ENCODE measurements at regions not wholly inside any gene's neighbourhood (a gene's known extent, or its start where the extent isn't known, plus 50 kb on each side); places are given as distances from the start of the nearest gene placed in this dataset.

- no peaks in the 10 kb centered on the region for H3K27me3 ChIP-seq (ENCODE audit: control insufficient read depth, insufficient read depth, low read length)
- DNase-seq (ENCODE audit: low read depth) = no peak
- no peak overlapping the region for H3K4me3 ChIP-seq (ENCODE audit: low read depth, low read length)
- TF ChIP-seq CTCF (IDR thresholded peaks at IDR 0.05; ENCODE audit: insufficient read depth, low read depth, low read length) = no peak
- H3K36me3 ChIP-seq (ENCODE audit: control insufficient read depth, insufficient read depth, low read length) = no peaks in the 10 kb centered on the region
- POLR2A ChIA-PET = no interaction called here
- CTCF ChIA-PET = no interaction called here
These were observed 421.5 kb downstream of the PTPRU start for GRCh38 chr1:29657816-29658215.

- TF ChIP-seq CTCF (IDR thresholded peaks at IDR 0.05; ENCODE audit: insufficient read depth, low read depth, low read length) = peak; percentile 50
- Histone ChIP-seq H3K27me3 (ENCODE audit: control insufficient read depth, insufficient read depth, low read length) (no peaks in the 10 kb centered on the region), H3K36me3 (ENCODE audit: control insufficient read depth, insufficient read depth, low read length) (no peaks in the 10 kb centered on the region), H3K4me3 (ENCODE audit: low read depth, low read length) (no peak overlapping the region)
- no peak for DNase-seq (ENCODE audit: low read depth)
- CTCF ChIA-PET = interaction anchor here (1.2 kb wide), 1 partner anchor 24 kb away, joined by 3 read pairs; no protein-coding TSS in a partner anchor
- POLR2A ChIA-PET = no interaction called here
These were observed 419.9 kb downstream of the PTPRU start for GRCh38 chr1:29655945-29656850.

- no peak for TF ChIP-seq CTCF (IDR thresholded peaks at IDR 0.05; ENCODE audit: insufficient read depth, low read depth, low read length)
- Histone ChIP-seq H3K27me3 (ENCODE audit: control insufficient read depth, insufficient read depth, low read length) (no peaks in the 10 kb centered on the region), H3K4me3 (ENCODE audit: low read depth, low read length) (no peak overlapping the region), H3K36me3 (ENCODE audit: control insufficient read depth, insufficient read depth, low read length) (no peaks in the 10 kb centered on the region)
- CTCF ChIA-PET = interaction anchor here (0.6 to 1.2 kb wide), 2 partner anchors 12 to 23 kb away, joined by 3 read pairs; no protein-coding TSS in a partner anchor
- POLR2A ChIA-PET = no interaction called here
- DNase-seq (ENCODE audit: low read depth) = no peak
These were observed 418.8 kb downstream of the PTPRU start for GRCh38 chr1:29655145-29655544.

GRCh38 chr1:29653886-29654450, 417.6 kb downstream of the PTPRU start:
- CTCF ChIA-PET = no interaction called here
- TF ChIP-seq CTCF (IDR thresholded peaks at IDR 0.05; ENCODE audit: insufficient read depth, low read depth, low read length) = no peak
- no peak for DNase-seq (ENCODE audit: low read depth)
- POLR2A ChIA-PET = no interaction called here
- Histone ChIP-seq H3K27me3 (ENCODE audit: control insufficient read depth, insufficient read depth, low read length) (no peaks in the 10 kb centered on the region), H3K4me3 (ENCODE audit: low read depth, low read length) (no peak overlapping the region), H3K36me3 (ENCODE audit: control insufficient read depth, insufficient read depth, low read length) (no peaks in the 10 kb centered on the region)

GRCh38 chr1:29653034-29653810, 416.9 kb downstream of the PTPRU start:
- no peak overlapping the region for H3K4me3 ChIP-seq (ENCODE audit: low read depth, low read length)
- ChIA-PET POLR2A (no interaction called here), CTCF (no interaction called here)
- H3K36me3 ChIP-seq (ENCODE audit: control insufficient read depth, insufficient read depth, low read length) = no peaks in the 10 kb centered on the region
- TF ChIP-seq CTCF (IDR thresholded peaks at IDR 0.05; ENCODE audit: insufficient read depth, low read depth, low read length) = no peak
- DNase-seq (ENCODE audit: low read depth) = no peak
- no peaks in the 10 kb centered on the region for H3K27me3 ChIP-seq (ENCODE audit: control insufficient read depth, insufficient read depth, low read length)

Measured in BJ (cell line).